Gastrocnemius medialis (tissue), 4 donors: ENCODE measurements at regions not wholly inside any gene's neighbourhood (a gene's known extent, or its start where the extent isn't known, plus 50 kb on each side); places are given as distances from the start of the nearest gene placed in this dataset.

ENCODE experiments used
- POLR2A ChIP-seq, 2 donors: fragments of 450-650 bp; IDR thresholded peaks; one replicate each; pipeline ENCODE4 v1.6.1; 2017; ENCODE audit warnings: antibody characterized with exemption in 2 of 2, mild to moderate bottlenecking in 2 of 2, moderate library complexity in 2 of 2
- TF ChIP-seq, protein P1 (sequence below), 5 experiments: fragments of 450-650 bp in 3 of 5; fragments of 200-600 bp in 2 of 5; sonication (generic) in 2 of 5; IDR thresholded peaks in 4 of 5; conservative IDR thresholded peaks in 1 of 5; 1 replicate in 4 of 5; 2 replicates in 1 of 5; pipeline ENCODE4 v1.5.1; 2016 to 2019; ENCODE audit warnings: antibody characterized with exemption in 5 of 5, mild to moderate bottlenecking in 3 of 5, moderate library complexity in 3 of 5

DNA sequence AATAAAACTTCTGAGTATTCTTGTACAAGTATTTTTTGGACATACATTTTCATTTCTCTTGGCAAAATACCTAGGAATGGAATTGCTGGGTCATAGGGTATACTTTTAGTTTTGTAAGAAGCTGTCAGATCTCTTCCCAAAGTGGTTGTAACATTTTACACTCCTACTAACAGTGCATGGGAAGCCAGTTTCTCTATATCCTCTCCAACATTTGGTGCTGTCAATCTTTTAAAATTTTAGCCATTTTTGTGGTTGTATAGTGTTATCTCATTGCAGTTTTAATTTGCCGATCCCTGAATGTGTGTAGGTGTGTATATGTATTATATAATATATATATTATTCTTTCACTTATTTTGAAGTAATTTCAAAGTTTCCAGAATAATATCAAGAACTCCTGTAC, 63.1 kb upstream of the TMEM178A start:
- TF ChIP-seq, protein P1, sequence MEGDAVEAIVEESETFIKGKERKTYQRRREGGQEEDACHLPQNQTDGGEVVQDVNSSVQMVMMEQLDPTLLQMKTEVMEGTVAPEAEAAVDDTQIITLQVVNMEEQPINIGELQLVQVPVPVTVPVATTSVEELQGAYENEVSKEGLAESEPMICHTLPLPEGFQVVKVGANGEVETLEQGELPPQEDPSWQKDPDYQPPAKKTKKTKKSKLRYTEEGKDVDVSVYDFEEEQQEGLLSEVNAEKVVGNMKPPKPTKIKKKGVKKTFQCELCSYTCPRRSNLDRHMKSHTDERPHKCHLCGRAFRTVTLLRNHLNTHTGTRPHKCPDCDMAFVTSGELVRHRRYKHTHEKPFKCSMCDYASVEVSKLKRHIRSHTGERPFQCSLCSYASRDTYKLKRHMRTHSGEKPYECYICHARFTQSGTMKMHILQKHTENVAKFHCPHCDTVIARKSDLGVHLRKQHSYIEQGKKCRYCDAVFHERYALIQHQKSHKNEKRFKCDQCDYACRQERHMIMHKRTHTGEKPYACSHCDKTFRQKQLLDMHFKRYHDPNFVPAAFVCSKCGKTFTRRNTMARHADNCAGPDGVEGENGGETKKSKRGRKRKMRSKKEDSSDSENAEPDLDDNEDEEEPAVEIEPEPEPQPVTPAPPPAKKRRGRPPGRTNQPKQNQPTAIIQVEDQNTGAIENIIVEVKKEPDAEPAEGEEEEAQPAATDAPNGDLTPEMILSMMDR (IDR thresholded peaks at IDR 0.05 in 4 of 5, conservative IDR thresholded peaks at IDR 0.05 in 1 of 5): no peak
- no peak for TF ChIP-seq POLR2A (IDR thresholded peaks at IDR 0.05)
